Hippocampal formation (tissue), 2 donors: ENCODE measurements at regions not wholly inside any gene's neighbourhood (a gene's known extent, or its start where the extent isn't known, plus 50 kb on each side); places are given as distances from the start of the nearest gene placed in this dataset.

Source experiments
- DNase-seq, 2 donors: peaks; one replicate each; lab custom pipeline; 2025; lab: John Stamatoyannopoulos, UW

GRCh38 chr9:26567976-26568375, 324.6 kb downstream of the CAAP1 start:
- DNase-seq: no peak

- DNase-seq: no peak
Measured at GRCh38 chr9:26566141-26566540, 326.5 kb downstream of the CAAP1 start.

DNA sequence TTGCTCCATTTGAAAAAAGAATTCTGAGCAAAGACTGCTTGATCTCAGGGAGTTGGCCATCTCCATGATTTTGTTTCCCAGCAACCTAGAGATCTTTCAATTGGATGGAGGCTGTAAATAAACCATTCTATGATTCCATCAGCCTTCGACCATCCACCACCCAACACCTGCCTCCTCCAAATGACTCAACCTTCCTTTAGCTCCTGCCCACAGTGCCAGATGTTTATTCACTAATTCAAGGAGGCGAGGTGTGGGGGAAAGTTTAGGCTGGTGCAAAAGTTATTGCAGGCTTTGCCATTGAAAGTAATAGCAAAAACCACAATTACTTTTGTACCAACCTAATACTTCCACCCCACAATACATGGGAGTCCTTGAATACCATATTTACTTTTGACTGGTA, 327.5 kb downstream of the CAAP1 start:
- no peak for DNase-seq

DNA sequence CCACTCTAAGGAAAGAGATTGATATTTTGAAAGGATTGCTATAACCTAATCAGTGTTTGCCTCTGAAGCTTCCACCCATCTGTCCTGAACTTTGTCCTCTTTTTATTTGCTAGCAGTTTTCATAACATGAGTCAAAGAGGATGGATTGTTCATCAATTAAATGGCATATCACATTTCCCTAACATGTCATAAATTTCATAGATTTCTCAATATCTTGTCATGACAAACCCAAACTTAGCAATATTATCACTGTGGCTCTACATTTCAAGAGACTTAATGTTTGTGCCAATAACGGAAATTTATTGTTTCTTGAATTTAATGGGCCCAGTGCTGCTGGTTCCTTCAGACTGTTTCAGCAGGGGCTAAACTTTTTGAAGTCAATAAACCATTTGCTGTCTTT, 330.3 kb downstream of the CAAP1 start:
- DNase-seq: no peak

GRCh38 chr9:26561928-26562327, 330.7 kb downstream of the CAAP1 start:
- no peak for DNase-seq

GRCh38 chr9:26559506-26559905, 333.1 kb downstream of the CAAP1 start:
- no peak for DNase-seq

GRCh38 chr9:26551971-26552370, 340.6 kb downstream of the CAAP1 start:
- peak in 1 of 2 donors; percentile 31 for DNase-seq

DNA sequence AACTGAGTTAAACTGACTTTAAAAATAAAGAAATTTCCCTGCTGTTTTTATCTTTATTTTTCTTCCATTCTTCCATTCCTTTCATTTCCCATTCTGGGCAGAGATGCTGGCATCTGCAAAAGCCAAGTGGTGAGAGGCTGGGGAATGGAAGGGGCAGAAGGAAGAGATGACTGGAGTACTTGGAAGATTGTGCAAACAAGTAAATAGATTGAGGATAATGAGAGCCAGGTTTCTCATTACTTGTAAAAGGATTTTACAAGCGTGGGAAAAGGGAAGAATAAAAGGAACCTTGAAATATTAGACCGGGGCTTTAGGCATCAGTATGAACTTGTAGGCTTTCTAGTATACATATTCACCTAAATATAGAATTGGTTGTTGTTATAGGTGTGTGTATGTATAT, 341.2 kb downstream of the CAAP1 start:
- DNase-seq: no peak

- DNase-seq: no peak
Measured at GRCh38 chr9:26548781-26549290, 343.8 kb downstream of the CAAP1 start.

GRCh38 chr9:26539867-26540493, 352.6 kb downstream of the CAAP1 start:
- DNase-seq: no peak

DNA sequence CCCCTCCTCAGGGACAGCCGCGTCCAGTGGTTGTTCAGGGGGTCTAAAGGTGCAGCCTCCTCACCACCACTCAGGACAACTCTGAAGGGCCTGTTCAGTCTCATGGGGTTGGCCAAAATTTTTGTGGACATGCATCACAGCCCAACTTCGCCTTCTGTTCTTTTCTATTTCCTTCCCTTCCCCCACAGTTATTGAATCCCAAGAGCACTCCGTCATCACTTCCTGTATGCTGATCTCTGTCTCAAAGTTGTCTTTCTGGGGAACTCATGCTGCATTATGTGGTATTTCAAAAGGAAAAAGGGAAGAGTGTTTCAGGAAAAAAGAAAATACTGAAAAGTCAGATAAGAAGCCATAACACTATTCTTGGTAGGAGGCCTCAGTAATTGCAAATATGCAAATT, 355.4 kb downstream of the CAAP1 start:
- no peak for DNase-seq

- no peak for DNase-seq
Measured at GRCh38 chr9:26535151-26535550, 357.5 kb downstream of the CAAP1 start.

DNA sequence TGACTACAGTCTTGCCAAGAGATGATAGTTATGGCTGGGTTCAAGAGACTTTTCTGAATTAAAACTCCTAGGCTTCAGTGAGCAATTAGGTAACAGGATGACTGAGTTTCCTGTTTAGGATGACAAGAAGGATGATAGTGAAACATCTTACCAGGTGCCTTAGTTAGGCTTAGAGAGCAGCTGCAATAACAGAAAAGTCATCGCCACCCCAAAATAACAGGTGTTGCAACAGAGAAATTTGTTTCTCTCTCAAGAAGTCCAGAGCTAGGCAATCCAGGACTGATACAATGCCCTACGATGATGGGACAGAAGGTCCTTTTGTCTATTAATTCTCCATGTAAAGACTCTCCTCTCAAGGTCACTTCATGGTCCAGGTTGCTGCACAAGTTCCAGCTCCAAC, 361.8 kb downstream of the CAAP1 start:
- no peak for DNase-seq

GRCh38 chr9:26527931-26528330, 364.7 kb downstream of the CAAP1 start:
- no peak for DNase-seq

DNA sequence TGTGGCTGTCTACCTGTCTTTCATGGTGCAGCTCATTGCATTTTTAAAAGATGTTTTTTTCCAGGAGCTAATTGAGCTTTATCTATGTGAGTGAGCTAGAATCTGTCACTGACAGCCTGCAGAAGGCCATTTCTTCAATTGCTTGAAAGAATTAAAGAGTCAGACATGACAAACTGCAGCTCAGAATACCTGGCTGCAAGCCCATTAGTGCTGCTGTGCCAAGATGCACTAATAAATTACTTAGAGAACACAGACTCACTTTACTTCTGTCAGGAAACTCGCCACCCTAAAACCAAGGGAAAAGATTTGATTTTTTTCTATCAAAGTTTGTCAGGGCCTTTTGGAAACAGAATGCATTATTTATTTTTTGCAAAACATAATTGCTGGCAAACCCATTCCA, 368.3 kb downstream of the CAAP1 start:
- peak; percentile 7 for DNase-seq

DNA sequence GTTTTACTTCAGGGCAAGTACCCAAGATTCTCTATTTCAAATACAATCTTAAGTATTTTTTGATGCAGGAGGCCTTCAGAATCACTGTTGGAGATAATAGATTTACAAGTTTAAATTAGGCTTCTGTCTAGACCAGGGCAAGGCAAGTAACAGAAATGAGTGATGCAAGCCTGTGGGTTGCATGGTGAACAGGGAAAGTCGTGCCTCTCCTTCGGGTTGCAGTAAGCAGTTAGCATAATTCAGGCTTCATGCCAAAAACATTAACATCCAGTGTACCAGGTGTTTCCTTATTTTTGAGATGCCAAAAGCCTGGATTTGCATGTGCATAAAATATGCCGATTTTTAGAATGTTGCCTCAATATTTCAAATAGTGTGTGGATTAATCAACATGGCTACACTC, 369.0 kb downstream of the CAAP1 start:
- DNase-seq: no peak

DNA sequence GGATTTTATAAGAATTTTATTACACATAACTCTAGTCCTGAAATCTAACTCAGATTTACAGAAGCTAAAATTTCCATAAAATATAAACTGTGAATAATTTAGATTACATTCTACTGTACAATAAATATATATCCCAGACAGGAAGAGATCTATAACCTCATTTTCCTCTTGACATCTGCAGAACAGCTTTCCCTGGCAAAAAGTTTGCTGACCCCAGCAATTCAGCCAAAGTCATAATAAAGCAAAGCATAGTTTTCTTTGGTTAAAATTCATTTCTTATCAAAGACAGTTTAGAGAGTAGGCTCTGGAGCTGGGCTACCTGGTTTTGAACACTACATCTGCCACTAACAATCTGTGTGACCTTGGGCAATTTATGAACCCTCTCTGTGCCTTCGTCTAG, 372.5 kb downstream of the CAAP1 start:
- no peak for DNase-seq

DNA sequence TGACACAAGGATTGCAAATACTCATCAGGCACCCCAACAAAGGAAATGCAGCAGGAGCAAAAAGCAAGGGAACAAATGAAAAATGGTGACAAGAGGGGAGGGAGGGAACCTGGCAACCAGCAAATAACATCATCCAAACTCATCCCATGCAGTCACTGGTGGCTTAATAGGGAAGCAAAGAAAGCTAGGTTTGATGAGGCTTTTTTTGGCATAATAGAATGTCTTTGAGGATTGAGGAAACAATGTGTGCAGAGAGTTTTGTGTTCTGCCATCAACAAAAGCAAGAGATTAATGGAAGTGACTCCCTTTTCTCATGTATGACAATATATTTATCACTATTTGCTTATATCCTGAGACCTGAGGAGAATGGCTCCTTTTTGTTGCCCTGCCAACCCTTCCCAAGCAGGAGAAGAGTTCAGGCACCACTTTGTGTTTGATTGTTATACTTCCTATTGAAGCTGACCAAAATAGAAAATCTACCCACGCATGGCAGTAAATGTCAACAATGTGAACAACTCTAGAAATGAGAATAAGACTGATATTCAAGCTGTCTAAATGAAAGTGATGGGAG, 375.7 kb downstream of the CAAP1 start:
- no peak for DNase-seq

DNA sequence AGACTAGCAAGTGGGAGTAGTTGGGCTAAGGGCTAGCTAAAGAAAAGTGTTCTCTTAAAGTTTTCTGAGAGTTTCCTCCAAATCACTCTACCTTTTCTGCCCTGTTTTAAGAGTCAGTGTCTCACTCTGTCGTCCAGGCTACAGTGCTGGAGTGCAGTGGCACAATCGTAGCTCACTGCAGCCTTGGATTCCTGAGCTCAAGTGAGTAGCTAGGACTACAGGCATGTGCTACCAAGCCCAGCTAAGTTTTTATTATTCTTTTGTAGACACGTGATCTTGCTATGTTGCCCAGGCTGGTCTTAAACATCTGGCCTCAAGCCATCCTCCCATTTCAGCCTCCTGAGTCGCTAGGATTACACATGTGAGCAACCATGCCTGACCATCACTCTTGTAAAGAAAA, 378.9 kb downstream of the CAAP1 start:
- DNase-seq: no peak

DNA sequence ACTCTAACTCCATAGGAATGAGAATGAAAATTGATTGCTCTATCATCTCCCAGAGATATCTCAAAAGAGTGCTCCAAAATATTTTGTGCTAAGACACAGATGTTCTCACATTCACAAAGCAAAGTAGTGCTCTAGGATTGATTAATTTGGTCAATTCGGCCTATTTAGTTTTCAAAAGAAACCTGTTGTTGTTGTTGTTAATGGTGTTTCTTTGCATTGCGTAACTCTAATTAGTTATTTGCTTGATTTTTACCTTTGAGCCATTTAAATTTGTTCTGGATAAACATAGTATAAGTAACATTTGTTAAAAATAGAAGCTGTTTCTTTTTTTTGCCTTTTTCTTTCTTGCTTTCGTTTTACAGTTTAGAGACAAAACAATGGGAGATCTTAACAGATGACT, 382.5 kb downstream of the CAAP1 start:
- no peak for DNase-seq

DNA sequence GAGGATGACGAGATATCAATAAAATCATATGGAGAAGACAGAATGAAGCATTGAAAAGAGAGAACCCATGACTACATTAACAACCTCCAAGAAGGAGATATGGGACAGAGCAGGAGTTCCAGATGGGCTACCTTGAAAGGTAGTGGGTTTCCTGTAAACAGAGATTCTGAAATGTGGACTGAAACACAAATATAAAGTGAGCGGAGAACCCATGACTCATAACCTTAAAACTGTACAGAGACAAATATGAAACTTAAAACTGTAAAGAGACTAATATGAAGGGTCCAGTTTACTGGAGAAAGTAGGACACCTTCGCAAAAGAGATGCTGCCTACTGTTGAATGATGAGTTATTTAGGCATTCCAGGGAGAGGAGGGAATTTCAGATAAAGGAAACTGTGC, 383.7 kb downstream of the CAAP1 start:
- no peak for DNase-seq

DNA sequence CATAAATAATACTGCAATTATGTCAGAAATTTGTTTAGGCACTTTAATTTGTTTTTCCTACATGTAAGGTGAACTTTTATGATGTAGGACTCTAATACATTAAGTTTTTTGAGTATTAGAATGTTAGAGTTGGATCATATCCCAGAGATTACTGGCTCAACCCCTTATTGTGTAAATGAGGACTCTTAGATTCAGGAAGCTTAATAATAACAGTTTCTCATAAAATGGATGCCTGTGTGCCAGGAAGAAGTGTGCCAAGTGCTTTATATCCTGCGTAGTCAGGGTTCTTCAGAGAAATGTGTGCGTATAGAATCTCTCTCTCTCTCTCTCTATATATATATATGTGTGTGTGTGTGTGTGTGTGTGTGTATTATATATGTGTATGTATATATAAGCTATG, 388.5 kb downstream of the CAAP1 start:
- DNase-seq: no peak

GRCh38 chr9:26502311-26502710, 390.3 kb downstream of the CAAP1 start:
- peak in 1 of 2 donors; percentile 3 for DNase-seq

- DNase-seq: no peak
Measured at GRCh38 chr9:26500471-26500870, 392.1 kb downstream of the CAAP1 start.
